Colonic mucosa (tissue), 4 donors: ENCODE measurements at regions not wholly inside any gene's neighbourhood (a gene's known extent, or its start where the extent isn't known, plus 50 kb on each side); places are given as distances from the start of the nearest gene placed in this dataset.

Experiments used
- DNase-seq: peaks from one replicate; pipeline ENCODE4 v3.0.0-alpha.2; 2020
- H3K27ac ChIP-seq: fragments of 200-600 bp; one replicate; pipeline ENCODE4 v1.8.0; 2021
- H3K27me3 ChIP-seq: fragments of 200-600 bp; one replicate; pipeline ENCODE4 v1.8.0; 2021
- H3K36me3 ChIP-seq: fragments of 200-600 bp; one replicate; pipeline ENCODE4 v1.8.0; 2021
- H3K4me1 ChIP-seq: fragments of 200-600 bp; one replicate; pipeline ENCODE4 v1.8.0; 2021; ENCODE audit warnings: mild to moderate bottlenecking
- H3K4me3 ChIP-seq: fragments of 200-600 bp; one replicate; pipeline ENCODE4 v1.8.0; 2021
- H3K9ac ChIP-seq, 2 donors: one replicate each; pipeline ENCODE4 v1.7.0; 2013; ENCODE audit warnings: control low read depth in 2 of 2, low read depth in 2 of 2, low read length in 2 of 2
- H3K9me3 ChIP-seq: fragments of 200-600 bp; one replicate; pipeline ENCODE4 v1.8.0; 2021
- CTCF ChIP-seq: fragments of 200-600 bp; IDR thresholded peaks from one replicate; pipeline ENCODE4 v1.8.0; 2022; ENCODE audit warnings: antibody characterized with exemption, mild to moderate bottlenecking
- intact Hi-C: fragments of 100-400 bp; cut with DNase I; formaldehyde crosslinking; loops from one replicate; pipeline ENCODE4 v1.14.1; 2022
- donor health status: healthy.
- donor health status: DM: no; HTN: no; CAD: no.
- donor health status: DM: no; HTN: no; CAD: no.

- no peak overlapping the region for H3K9ac ChIP-seq
- H3K9me3 ChIP-seq = no peaks in the 10 kb centered on the region
- no peaks in the 10 kb centered on the region for H3K36me3 ChIP-seq
- no peak for TF ChIP-seq CTCF
- H3K27ac ChIP-seq = no peak overlapping the region
- no peak overlapping the region for H3K4me3 ChIP-seq
- intact Hi-C loops = no loop called here
- no peak for DNase-seq
- no peaks in the 10 kb centered on the region for H3K4me1 ChIP-seq
- no peaks in the 10 kb centered on the region for H3K27me3 ChIP-seq
These were observed 110.3 kb upstream of the GGTLC1 start for GRCh38 chr20:24098886-24099285.

GRCh38 chr20:24097506-24098245, 109.1 kb upstream of the GGTLC1 start:
- intact Hi-C loops = no loop called here
- TF ChIP-seq CTCF = no peak

DNA sequence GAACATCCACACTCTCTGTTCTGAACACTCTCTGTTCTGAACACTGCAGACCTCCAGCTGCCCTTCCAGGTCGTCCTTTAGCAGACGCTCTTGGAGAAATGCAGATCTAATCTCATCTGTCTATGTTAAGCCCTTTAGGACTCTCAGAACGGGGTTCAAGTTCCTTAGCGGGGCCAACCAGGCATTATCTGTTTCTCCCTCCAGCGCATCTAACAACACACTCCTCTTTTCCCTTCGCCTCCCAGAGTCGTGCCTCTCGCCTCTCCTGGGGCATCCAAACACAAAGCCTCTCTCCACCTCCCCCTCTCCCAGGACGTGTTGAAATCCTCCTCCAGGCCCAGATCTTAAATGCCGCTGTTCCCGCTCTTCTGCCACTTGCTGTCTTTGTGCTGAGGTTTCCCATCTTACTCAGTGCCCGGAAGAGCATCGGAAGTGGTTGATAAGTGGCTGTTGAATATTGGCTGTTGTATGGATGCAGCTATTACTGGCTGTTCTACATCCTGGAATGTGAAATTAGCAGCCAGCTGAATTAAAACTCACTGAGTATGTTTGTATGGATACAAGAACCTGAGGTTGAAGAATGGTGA, 108.4 kb upstream of the GGTLC1 start:
- TF ChIP-seq CTCF = no peak
- DNase-seq = no peak
- Histone ChIP-seq H3K36me3 (no peaks in the 10 kb centered on the region), H3K4me1 (no peaks in the 10 kb centered on the region), H3K4me3 (no peak overlapping the region), H3K9me3 (no peaks in the 10 kb centered on the region), H3K27ac (no peak overlapping the region), H3K9ac (no peak overlapping the region), H3K27me3 (no peaks in the 10 kb centered on the region)
- intact Hi-C loops = no loop called here

More at GRCh38 chr20:24097506-24098245, 109.1 kb upstream of the GGTLC1 start:
- DNase-seq = no peak
- Histone ChIP-seq H3K27me3 (no peaks in the 10 kb centered on the region), H3K4me3 (no peak overlapping the region), H3K9me3 (no peaks in the 10 kb centered on the region), H3K36me3 (no peaks in the 10 kb centered on the region), H3K9ac (no peak overlapping the region), H3K4me1 (no peaks in the 10 kb centered on the region), H3K27ac (no peak overlapping the region)

DNA sequence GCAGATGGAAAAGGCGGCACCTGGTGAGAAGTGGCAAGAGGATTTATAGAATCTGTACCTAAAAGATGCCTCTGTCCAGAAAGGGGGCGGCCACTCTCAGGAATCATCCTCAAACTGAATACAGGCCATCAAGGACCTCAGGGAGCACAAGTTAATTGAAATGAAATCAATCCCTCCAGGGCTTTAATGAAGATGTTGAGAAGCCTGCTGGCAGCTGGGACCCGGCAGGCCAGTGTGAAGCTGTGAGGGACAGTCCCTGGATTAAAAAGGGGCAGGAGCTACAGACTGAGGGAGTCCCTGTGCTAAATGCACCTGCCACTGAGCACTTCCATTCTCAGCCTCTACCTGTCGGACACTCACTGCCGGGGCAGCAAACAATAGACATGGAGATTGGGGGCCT, 107.7 kb upstream of the GGTLC1 start:
- intact Hi-C loops = no loop called here
- Histone ChIP-seq H3K9me3 (no peaks in the 10 kb centered on the region), H3K4me3 (no peak overlapping the region), H3K27me3 (no peaks in the 10 kb centered on the region), H3K9ac (no peak overlapping the region), H3K27ac (no peak overlapping the region), H3K36me3 (no peaks in the 10 kb centered on the region), H3K4me1 (no peaks in the 10 kb centered on the region)
- no peak for TF ChIP-seq CTCF
- DNase-seq = no peak

DNA sequence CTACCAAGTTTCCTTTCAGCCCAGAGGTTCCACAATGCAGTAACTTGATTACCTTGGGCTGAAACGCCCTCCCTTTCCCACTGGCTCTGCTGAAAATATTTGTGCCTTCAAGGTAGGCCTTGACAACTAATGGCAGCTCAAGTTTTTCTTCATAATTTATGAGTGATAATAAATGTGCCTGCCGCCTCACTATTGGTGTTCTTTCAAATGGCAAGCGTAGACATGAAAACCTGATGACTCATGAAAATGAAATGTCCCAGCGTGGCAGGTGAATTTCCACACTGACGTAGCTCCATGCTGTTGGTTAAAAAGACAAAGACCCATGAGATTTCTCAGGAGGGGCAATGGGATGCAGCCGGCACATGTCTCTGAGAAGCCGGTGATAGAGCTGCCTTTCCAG, 107.2 kb upstream of the GGTLC1 start:
- H3K27ac ChIP-seq = no peak overlapping the region
- no peaks in the 10 kb centered on the region for H3K36me3 ChIP-seq
- no peaks in the 10 kb centered on the region for H3K9me3 ChIP-seq
- intact Hi-C loops = no loop called here
- TF ChIP-seq CTCF = no peak
- H3K9ac ChIP-seq = no peak overlapping the region
- no peak overlapping the region for H3K4me3 ChIP-seq
- H3K4me1 ChIP-seq = no peaks in the 10 kb centered on the region
- H3K27me3 ChIP-seq = no peaks in the 10 kb centered on the region
- no peak for DNase-seq
